DND-41 (cell line): ENCODE measurements at regions not wholly inside any gene's neighbourhood (a gene's known extent, or its start where the extent isn't known, plus 50 kb on each side); places are given as distances from the start of the nearest gene placed in this dataset.

Source experiments
- CTCF ChIP-seq: IDR thresholded peaks from 2 replicates; pipeline ENCODE4 v1.5.1; 2012; ENCODE audit warnings: borderline replicate concordance, low read length, moderate library complexity, mild to moderate bottlenecking; ENCODE audit not compliant: poor library complexity, severe bottlenecking; ENCODE audit errors: extremely low read depth
- EZH2 ChIP-seq: IDR thresholded peaks from 3 replicates; pipeline ENCODE4 v1.6.1; 2012; ENCODE audit warnings: borderline replicate concordance, low read depth, mild to moderate bottlenecking, moderate library complexity, low read length, inconsistent platforms; ENCODE audit not compliant: severe bottlenecking

- TF ChIP-seq CTCF: no peak
- no peak for TF ChIP-seq EZH2
These were observed 50.2 kb upstream of the CHST9 start for GRCh38 chr18:27235218-27235870.
